ENCODE measurements at regions not wholly inside any gene's neighbourhood (a gene's known extent, or its start where the extent isn't known, plus 50 kb on each side); places are given as distances from the start of the nearest gene placed in this dataset.

GRCh38 chr5:57349214-57349613, 133.4 kb downstream of the ACTBL2 start:
- H2AFZ ChIP-seq (ENCODE audit: insufficient read depth, low read depth, low read length, poor library complexity, severe bottlenecking), result no peak overlapping the region
- H3K27ac ChIP-seq (ENCODE audit: low read depth in 1 of 2, low read length in 2 of 2), result no peak overlapping the region
- Mint-ChIP-seq H3K27me3 (ENCODE audit: low read depth in 3 of 3) (no peaks in the 10 kb centered on the region), H3K36me3 (no peaks in the 10 kb centered on the region), H3K27ac (no peak overlapping the region), H3K4me3 (no peak overlapping the region), H3K4me1 (peaks cover 1% of the 10 kb centered on the region), H3K9me3 (peaks cover 0 to 3% (median 0%) of the 10 kb centered on the region in 7 donors)
- intact Hi-C loops (cut with micrococcal nuclease), result no loop called here
- no peak overlapping the region for H3K9ac ChIP-seq (ENCODE audit: insufficient read depth, low read length, poor library complexity, severe bottlenecking)
- no peaks in the 10 kb centered on the region for H3K4me1 ChIP-seq (ENCODE audit: control insufficient read depth in 1 of 2, insufficient read depth in 2 of 2, low read length in 2 of 2)
- H4K20me1 ChIP-seq (ENCODE audit: insufficient read depth, low read length), result no peaks in the 10 kb centered on the region
- H3K4me3 ChIP-seq (replicated peaks in 1 of 3; ENCODE audit: low read depth in 2 of 3, low read length in 3 of 3), result no peak overlapping the region
- no peak for TF ChIP-seq CTCF (IDR thresholded peaks at IDR 0.05)
- no CpG with 5 or more reads among the region's 1 CpG for WGBS (ENCODE audit: insufficient coverage)
- DNase-seq, result no peak
- H3K36me3 ChIP-seq (replicated peaks in 1 of 2; ENCODE audit: control insufficient read depth in 1 of 2, insufficient read depth in 2 of 2, low read length in 2 of 2), result no peaks in the 10 kb centered on the region
- H3K79me2 ChIP-seq (ENCODE audit: insufficient read depth, low read length), result no peaks in the 10 kb centered on the region
- H3K27me3 ChIP-seq (ENCODE audit: control insufficient read depth in 2 of 2, insufficient read depth in 2 of 2, low read length in 2 of 2), result no peaks in the 10 kb centered on the region
- H3K9me3 ChIP-seq (replicated peaks in 1 of 2; ENCODE audit: control insufficient read depth in 1 of 2, insufficient read depth in 1 of 2, low read length in 2 of 2), result no peaks in the 10 kb centered on the region
- no peak overlapping the region for H3K4me2 ChIP-seq (replicated peaks; ENCODE audit: extremely low read depth, low read length, poor library complexity, severe bottlenecking)

- H4K20me1 ChIP-seq (ENCODE audit: insufficient read depth, low read length), result no peaks in the 10 kb centered on the region
- no peak for DNase-seq
- no peak overlapping the region for H3K27ac ChIP-seq (ENCODE audit: low read depth in 1 of 2, low read length in 2 of 2)
- no peak overlapping the region for H3K4me2 ChIP-seq (replicated peaks; ENCODE audit: extremely low read depth, low read length, poor library complexity, severe bottlenecking)
- H3K27me3 ChIP-seq (ENCODE audit: control insufficient read depth in 2 of 2, insufficient read depth in 2 of 2, low read length in 2 of 2), result no peaks in the 10 kb centered on the region
- H3K27me3 Mint-ChIP-seq (ENCODE audit: low read depth in 3 of 3), result no peaks in the 10 kb centered on the region
- H3K27ac Mint-ChIP-seq, result no peak overlapping the region
- no peak overlapping the region for H3K9ac ChIP-seq (ENCODE audit: insufficient read depth, low read length, poor library complexity, severe bottlenecking)
- TF ChIP-seq CTCF (IDR thresholded peaks at IDR 0.05), result no peak
- H3K4me1 Mint-ChIP-seq, result peaks cover 1% of the 10 kb centered on the region
- H3K9me3 ChIP-seq (replicated peaks in 1 of 2; ENCODE audit: control insufficient read depth in 1 of 2, insufficient read depth in 1 of 2, low read length in 2 of 2), result no peaks in the 10 kb centered on the region
- no peak overlapping the region for H3K4me3 Mint-ChIP-seq
- no peak overlapping the region for H2AFZ ChIP-seq (ENCODE audit: insufficient read depth, low read depth, low read length, poor library complexity, severe bottlenecking)
- H3K4me1 ChIP-seq (ENCODE audit: control insufficient read depth in 1 of 2, insufficient read depth in 2 of 2, low read length in 2 of 2), result no peaks in the 10 kb centered on the region
- intact Hi-C loops (cut with micrococcal nuclease), result no loop called here
- no peaks in the 10 kb centered on the region for H3K79me2 ChIP-seq (ENCODE audit: insufficient read depth, low read length)
- H3K9me3 Mint-ChIP-seq, result peaks cover 0 to 3% (median 0%) of the 10 kb centered on the region in 7 donors
- 82% methylated on average over 5 of the region's 7 CpGs for WGBS (ENCODE audit: insufficient coverage)
- H3K36me3 ChIP-seq (replicated peaks in 1 of 2; ENCODE audit: control insufficient read depth in 1 of 2, insufficient read depth in 2 of 2, low read length in 2 of 2), result no peaks in the 10 kb centered on the region
- H3K36me3 Mint-ChIP-seq, result no peaks in the 10 kb centered on the region
- no peak overlapping the region for H3K4me3 ChIP-seq (replicated peaks in 1 of 3; ENCODE audit: low read depth in 2 of 3, low read length in 3 of 3)
Observed at GRCh38 chr5:57348376-57349140, 134.1 kb downstream of the ACTBL2 start.
